Activated effector memory CD4-positive, alpha-beta T cell treated with Interleukin-2 at 50 U/mL for 16 hours (primary cell): ENCODE measurements at regions not wholly inside any gene's neighbourhood (a gene's known extent, or its start where the extent isn't known, plus 50 kb on each side); places are given as distances from the start of the nearest gene placed in this dataset.

Experiments
- DNase-seq: peaks from one replicate; pipeline ENCODE4 v3.0.0-alpha.2; 2020

- no peak for DNase-seq
These were observed 223.7 kb upstream of the ADAMTS5 start for GRCh38 chr21:27190601-27191000.

- no peak for DNase-seq
These were observed 223.0 kb upstream of the ADAMTS5 start for GRCh38 chr21:27189870-27190269.

- DNase-seq, result no peak
These were observed 206.2 kb upstream of the ADAMTS5 start for GRCh38 chr21:27173053-27173452.

GRCh38 chr21:27171707-27172106 is 204.8 kb upstream of the ADAMTS5 start:
- DNase-seq, result no peak

- no peak for DNase-seq
These were observed 201.2 kb upstream of the ADAMTS5 start for GRCh38 chr21:27168084-27168483.

DNA sequence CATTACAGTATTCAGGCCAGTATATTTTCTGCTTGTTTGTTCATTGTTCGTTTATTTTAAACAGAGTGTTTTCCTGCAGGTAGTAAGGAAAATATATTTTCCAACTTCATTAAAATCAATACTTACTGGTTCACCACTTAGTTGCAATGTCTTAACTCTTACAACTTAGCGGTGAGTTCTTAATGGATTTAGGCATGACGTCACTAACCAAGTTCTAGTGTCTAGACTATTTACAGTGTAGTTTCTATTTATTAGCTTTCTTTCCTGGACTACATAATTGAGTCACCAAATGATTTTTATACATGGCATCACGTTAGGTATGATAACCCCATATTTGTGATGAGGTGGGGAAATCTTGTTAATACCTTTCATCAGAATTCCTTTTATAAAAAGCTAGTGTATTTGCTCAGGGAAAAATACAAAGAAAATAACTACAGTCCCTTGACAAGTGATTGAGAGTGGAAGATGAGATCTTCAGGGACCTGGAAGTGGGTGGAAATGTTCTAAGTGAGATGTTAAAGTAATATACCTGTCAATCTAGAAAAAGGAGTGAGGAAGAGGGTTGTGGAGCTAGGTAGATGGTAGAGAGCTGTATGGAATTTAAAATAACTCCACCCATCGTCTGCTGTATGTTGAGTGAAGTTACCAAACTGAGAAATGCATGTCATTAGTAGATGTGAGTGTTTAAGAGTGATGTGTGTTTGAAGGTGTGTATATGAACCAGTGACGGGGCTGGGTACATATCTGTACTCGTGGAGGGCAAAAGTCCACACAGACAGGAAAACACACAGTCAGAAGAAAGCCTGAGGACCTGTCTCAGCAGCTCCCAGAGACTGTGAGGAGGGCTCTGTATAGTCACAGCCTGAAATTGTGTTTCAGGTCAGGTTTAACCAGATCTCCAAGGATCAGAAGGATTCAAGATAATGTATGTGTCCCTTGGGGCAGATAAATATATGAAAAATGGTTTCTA is 197.6 kb upstream of the ADAMTS5 start:
- no peak for DNase-seq

- DNase-seq, result no peak
These were observed 192.1 kb upstream of the ADAMTS5 start for GRCh38 chr21:27158967-27159366.

DNA sequence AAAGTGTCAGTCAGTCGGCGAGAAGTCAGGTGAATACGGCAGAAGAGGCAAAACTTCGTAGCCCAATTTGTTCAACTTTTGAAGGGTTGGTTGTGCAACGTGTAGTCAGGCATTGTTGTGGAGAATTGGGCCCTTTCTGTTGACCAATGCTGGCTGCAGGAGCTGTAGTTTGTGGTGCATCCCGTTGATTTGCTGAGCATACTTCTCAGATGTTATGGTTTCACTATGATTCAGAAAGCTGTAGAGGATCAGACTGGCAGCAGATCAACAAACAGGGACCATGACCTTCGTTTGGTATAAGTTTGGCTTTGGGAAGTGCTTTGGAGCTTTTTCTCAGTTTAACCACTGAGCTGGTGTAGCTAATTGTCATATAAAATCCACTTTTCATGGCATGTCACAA is 190.2 kb upstream of the ADAMTS5 start:
- DNase-seq, result no peak

GRCh38 chr21:27156666-27157065 is 189.8 kb upstream of the ADAMTS5 start:
- DNase-seq, result no peak

- no peak for DNase-seq
These were observed 188.2 kb upstream of the ADAMTS5 start for GRCh38 chr21:27155130-27155500.

- DNase-seq, result no peak
These were observed 187.7 kb upstream of the ADAMTS5 start for GRCh38 chr21:27154451-27155129.

DNA sequence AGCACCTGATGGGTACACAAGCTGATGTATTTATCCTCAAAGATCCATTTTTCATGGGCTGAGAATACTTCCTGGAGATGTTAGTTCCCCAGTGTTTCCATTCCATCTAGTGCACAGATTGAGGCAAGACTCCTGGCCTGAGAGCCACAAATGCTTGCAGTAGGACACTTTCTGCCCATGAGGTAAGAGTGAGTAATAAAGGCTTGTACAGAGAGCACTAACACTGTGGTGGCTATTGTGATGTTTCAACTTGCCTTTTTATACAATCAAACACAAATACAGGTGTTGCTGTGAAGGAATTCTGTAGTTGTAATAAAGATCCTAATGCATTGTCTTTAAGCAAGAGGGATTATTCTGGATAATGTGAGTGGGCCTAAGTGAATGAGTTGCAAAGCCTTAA is 186.1 kb upstream of the ADAMTS5 start:
- no peak for DNase-seq

- DNase-seq, result no peak
These were observed 182.1 kb upstream of the ADAMTS5 start for GRCh38 chr21:27149034-27149433.

DNA sequence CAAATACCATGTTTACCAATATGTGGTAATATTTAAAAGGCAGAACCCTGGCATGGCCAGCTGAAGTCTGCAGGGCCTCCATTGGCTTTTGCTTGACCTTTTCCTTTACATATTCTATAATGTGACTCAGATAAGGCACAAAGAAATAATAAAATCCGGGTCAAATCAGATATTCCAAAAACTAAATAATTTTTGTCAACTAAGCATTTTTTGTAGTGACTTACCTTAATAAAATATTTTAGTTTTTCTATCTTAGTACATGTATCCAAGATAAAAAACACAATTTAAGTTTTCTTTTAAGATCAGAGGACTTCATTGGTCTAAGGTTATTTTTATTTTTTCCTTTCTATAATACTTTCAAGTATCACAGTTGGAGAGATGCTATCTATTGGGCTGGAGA is 179.4 kb upstream of the ADAMTS5 start:
- no peak for DNase-seq

DNA sequence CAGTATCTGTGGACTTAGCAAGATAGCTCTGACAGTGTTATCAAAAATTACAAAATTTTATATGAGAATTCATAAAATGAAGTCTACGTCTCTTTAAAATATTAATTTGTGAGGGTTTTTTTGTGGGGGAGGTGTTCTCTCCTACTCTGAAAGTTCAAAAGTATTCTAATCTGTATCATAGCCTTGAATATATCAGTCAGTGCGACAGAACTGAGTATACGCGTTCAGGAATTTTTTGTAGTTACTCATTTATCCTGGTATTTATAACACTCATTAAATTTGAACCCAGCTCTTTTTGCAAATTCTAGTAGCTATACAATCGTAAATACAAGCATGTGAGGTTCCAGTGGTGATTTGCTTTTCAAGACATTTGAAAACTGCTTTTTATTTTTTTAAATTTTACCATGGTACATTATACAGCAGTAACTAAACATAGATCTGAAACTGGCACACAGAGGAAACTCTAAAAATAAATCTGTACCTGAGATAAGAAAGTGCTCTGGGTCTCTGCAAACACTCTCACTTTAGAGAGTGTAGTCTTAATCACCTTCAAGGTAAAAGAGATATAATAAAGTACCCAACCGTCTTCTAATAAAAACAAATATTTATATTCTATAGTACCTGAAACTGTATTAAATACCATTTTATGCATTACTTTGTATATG is 178.4 kb upstream of the ADAMTS5 start:
- DNase-seq, result no peak

DNA sequence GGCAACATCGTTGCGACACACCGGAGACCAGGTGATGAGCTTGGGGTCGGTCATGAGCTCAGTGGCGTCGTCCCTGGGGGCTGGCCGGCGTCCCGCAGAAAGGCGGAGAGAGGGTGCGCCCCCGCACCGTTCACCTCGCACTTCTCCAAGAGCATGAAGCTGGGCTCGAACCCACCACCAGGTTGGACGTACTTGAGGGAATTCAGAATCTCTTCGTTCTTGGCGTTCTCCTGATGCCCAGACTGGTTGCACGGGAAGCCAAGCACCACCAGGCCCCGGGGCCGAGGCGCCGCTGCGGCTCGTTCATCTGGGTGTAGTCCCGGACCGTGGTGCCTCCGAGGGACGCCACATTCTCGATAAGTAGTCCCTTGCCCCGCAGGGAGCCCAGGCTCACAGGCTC is 176.6 kb upstream of the ADAMTS5 start:
- no peak for DNase-seq

DNA sequence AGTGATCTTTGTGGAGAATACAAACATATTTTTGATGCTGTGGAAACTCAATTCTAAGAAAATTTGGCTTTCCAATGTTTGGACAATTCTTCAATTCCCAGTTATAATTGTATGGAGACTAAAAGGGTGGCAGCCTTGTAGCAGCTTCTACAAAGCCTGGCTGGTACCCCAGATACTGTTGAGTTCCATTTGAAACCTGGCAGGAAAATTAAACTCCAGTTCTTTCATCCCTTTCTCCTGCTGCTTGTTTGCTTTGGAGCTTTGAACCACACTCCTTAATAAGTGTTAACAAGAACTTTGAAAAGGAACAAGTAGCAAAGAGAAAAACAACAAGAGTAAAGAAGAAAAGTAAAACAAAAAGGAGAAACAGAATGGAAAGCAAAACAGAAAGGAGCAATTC is 172.6 kb upstream of the ADAMTS5 start:
- no peak for DNase-seq

- no peak for DNase-seq
These were observed 167.6 kb upstream of the ADAMTS5 start for GRCh38 chr21:27134516-27134915.

GRCh38 chr21:27132266-27132665 is 165.4 kb upstream of the ADAMTS5 start:
- no peak for DNase-seq

DNA sequence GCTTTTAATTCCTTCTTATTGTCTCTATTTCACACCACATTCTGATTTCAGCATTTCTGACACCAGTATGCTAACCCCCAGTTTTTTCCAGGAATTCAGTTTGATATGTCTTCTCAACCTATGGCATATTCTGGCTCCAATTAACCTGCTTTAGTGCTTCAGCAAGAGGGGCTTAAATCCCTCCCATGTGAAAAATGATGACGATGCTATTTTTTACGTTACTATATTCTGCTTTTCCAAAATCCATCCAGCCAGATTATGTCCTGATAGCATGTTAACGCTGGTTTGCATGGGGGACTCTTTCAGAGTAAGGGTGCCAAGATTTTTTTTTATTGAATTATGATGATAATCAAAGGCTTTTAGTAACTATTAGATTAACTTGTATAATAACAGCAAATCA is 163.3 kb upstream of the ADAMTS5 start:
- no peak for DNase-seq

DNA sequence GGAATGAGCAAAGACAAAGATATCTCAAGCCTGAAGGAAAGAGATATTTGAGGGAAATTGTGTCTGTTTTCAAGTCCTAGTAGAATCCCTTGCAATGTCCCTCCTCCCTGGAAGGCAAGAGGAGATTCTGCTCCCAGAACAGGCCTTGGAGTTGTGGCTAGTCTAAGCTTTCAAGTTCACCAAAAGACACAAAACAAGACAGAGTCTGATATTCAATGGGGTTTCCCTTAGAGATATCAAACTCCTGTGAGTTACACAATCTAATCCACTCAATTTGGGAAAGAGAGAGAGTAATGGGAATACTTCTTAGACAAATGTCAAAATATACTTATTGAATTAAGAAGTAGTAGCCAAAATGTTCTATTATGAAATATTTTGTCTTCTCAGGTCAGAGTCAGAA is 162.8 kb upstream of the ADAMTS5 start:
- DNase-seq, result no peak

DNA sequence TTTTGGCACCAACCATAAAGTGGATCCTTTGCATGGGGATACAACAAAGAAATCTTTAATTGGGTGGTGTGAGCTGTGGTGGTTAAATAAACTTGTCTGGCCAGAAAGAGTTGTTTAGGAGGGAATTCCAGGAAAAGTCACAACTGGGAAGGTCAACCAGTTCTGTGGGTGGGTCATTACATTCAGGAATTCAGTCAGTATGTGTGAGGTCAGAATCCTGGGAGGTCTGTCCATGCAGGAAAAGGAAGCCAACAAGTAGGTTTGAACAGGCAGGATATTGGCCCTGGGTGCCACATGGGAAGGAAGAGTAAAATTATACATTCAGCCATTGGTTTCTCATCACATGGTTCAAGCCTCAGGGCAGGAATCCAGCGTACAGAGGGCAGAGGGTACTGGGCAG is 162.3 kb upstream of the ADAMTS5 start:
- DNase-seq, result no peak

- DNase-seq, result no peak
These were observed 159.3 kb upstream of the ADAMTS5 start for GRCh38 chr21:27126140-27126539.

DNA sequence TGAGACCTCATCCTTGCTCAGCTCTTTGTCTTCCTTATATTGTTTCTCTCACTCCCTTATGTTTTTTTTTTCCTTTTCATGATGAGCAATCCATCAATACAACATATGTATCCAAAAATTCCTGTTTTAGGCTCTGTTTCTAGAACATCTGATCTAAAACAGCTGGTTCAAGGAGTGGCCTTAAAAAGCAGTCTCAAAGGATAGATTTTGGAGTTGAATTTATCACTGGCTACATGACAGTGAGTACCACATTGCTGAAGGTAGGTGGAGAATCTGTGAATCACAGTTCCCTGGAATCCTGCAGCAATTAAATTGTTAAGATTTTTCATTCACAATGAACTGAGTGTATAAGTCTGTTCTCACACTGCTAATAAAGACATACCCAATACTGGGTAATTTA is 155.8 kb upstream of the ADAMTS5 start:
- DNase-seq, result no peak
